DMS53 treated with DMSO at 0.1 percent for 48 hours (cell line): ENCODE measurements at regions not wholly inside any gene's neighbourhood (a gene's known extent, or its start where the extent isn't known, plus 50 kb on each side); places are given as distances from the start of the nearest gene placed in this dataset.
"Not testable (repeated sequence)": the region's sequence is repeated elsewhere in the genome, so short reads cannot be mapped to it uniquely, and the experiment has no call there.

Source experiments
- DNase-seq: peaks from one replicate; lab custom pipeline; 2025; ENCODE audit not compliant: unreplicated experiment; lab: John Stamatoyannopoulos, UW

GRCh38 chr21:20024741-20025140, 973.5 kb upstream of the NCAM2 start:
- DNase-seq: no peak

DNA sequence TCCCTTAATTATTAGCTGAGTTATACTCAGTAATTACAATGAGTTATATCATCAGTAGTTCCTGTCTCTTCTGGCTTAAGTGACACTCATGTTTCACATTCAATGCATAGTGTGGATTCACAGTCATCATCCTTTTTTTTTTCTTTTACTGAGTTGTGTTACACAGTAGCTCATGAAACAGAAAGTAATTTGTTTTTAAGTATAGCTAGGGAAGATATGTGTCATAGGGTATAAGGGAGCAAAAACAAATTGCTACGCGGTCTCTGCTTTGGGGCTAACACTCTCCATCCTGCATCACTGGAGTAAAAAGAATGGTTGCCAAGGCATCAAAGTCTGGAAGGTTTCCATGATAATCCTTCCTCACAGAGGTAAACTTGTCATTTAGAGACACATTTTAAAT, 971.7 kb upstream of the NCAM2 start:
- no peak for DNase-seq

GRCh38 chr21:20030390-20030789, 967.8 kb upstream of the NCAM2 start:
- no peak for DNase-seq

DNA sequence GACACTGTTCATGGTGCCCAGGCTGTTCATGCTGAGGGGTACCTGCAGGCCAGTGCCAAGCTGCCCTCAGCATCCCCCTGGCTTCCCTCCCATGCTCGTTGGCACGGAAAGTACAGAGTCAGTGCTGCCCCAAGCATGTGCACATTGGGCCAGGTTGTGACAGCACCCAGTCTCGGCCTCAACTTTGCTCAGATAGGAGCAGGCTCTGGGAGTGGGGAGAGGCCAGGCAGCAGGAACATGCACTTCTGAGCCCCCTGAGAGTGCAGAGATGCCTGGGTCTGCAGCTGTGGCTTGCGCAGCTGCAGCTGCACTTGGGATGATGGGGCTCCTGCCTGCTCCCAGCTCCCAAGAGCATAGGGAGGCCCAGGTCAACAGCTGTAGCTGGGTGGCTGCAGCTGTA, 966.4 kb upstream of the NCAM2 start:
- no peak for DNase-seq

- DNase-seq: peak; percentile 5
Measured at GRCh38 chr21:20040768-20041167, 957.4 kb upstream of the NCAM2 start.

- no peak for DNase-seq
Measured at GRCh38 chr21:20045197-20045596, 953.0 kb upstream of the NCAM2 start.

- not testable (repeated sequence) for DNase-seq
Measured at GRCh38 chr21:20048130-20048837, 949.9 kb upstream of the NCAM2 start.

DNA sequence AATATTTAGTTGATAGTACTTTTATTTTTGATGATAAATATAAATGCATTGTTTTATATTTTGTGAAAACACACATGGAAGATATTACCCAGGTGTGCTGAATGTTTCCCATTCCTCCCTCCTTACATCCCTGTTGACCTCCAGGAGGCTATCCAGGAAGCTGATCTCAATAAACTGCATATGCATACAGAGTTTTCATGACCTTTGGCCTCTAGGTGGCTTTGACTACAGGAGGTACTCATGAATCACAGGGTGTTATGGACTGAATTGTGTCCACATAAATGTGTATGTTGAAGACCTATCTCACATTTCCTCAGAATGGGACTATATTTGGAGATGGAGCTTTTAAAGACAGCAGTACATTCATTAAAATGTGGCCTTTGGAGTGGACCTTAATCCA, 914.9 kb upstream of the NCAM2 start:
- no peak for DNase-seq

DNA sequence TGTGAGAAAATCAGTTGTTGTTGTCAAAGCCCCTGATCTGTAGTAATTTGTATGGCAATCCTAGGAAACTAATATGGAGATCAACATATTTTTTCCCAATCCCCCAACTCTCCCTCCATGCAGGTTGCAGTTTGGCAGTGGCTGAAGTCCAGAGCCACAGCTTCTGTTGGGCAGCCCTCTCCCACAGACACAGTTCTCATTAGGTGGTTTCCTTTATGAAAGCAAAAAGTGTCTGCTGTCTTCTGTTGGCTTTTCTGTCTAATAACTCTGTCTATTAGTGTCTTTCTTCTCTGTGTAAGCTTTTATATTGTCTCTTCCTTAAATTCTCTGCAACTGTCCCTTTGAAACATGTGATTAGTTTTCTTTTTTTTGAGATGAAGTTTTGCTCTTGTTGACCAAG, 914.3 kb upstream of the NCAM2 start:
- DNase-seq: no peak

DNA sequence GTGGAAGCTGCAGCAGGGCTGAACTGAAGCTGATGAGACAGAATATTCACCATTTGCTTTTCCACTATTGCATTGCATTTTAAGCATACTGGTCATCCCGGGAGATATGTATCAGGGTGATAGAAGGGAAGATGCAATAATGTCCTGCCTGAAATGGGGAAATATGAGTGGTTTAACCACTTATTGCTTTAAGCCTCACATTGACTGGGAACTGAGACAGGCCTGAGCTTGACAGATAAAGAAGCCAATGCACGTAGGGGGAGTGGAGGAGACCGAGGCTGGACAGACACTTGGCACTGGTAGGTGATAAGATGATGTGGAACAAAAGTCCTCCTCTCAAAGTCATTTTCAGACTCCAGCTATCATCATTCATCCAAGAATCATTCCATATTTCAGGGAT, 911.7 kb upstream of the NCAM2 start:
- DNase-seq: no peak

GRCh38 chr21:20106368-20106767, 891.8 kb upstream of the NCAM2 start:
- no peak for DNase-seq

- peak; percentile 1 for DNase-seq
Measured at GRCh38 chr21:20108016-20108415, 890.2 kb upstream of the NCAM2 start.

DNA sequence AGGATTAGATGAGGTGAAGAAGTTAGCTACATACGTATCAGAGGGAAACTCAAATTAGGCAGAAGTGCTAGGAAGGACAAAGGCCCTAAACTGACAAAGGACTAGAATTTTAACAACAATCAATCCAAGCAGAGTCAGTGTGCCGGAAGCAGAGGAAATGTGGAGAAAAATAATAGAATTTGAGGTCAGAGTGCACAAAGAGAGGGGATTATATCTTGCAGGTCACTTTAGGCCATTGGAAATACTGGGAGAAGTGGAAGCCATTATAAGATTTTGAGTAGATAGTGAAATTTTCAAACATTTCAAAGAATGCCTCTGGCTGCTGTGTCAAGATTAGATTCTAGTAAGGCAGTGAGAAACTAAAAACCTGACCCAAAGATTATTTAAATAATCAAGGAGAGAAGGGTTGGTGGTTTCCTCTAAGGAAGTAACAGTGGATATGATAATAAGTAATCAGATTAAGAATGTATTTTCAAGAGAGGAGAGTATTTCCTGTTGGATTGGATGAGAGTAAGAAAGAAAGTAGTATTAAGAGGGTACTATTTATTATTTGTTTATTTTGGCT, 889.2 kb upstream of the NCAM2 start:
- DNase-seq: no peak

- DNase-seq: no peak
Measured at GRCh38 chr21:20110368-20110767, 887.8 kb upstream of the NCAM2 start.

DNA sequence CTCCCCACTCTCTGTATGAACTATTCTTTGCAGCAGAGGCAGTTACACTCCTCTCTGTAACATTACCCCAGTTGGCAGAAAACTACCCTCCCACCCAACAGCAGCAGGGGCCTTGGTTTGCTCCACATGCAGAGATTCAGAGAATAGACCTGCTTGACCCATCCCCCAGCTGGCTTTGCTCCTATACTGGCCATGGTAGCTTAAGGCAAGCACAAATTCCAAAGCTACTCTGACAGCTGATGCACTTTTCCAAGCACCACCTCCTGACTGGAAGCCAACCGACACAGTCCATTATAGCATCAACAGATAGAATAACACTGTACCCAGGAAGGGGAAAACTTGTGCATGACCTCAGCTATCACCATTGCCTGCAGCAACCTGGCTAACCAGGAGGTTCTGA, 846.5 kb upstream of the NCAM2 start:
- DNase-seq: no peak

DNA sequence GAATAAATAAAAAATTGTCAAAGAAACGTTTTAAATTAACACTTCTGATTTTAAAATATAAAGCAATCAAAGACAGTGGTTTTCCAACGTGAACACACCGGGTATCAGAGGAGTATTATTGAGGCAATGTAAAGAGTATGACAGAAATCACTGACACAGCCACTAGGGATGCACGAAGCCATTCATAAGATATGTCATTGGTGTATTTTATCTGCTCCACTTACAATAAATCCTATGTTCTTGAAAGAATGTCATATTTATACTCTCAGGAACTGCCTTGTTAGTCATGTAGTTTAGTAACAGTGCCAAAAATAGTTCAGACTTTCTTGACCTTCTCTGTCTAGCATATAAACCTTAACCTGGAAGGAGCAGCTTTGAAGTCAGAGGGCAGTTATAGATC, 835.0 kb upstream of the NCAM2 start:
- no peak for DNase-seq

- no peak for DNase-seq
Measured at GRCh38 chr21:20167059-20167458, 831.1 kb upstream of the NCAM2 start.

GRCh38 chr21:20169812-20170576, 828.2 kb upstream of the NCAM2 start:
- DNase-seq: no peak

- no peak for DNase-seq
Measured at GRCh38 chr21:20186186-20186585, 812.0 kb upstream of the NCAM2 start.

- no peak for DNase-seq
Measured at GRCh38 chr21:20187028-20187427, 811.2 kb upstream of the NCAM2 start.

DNA sequence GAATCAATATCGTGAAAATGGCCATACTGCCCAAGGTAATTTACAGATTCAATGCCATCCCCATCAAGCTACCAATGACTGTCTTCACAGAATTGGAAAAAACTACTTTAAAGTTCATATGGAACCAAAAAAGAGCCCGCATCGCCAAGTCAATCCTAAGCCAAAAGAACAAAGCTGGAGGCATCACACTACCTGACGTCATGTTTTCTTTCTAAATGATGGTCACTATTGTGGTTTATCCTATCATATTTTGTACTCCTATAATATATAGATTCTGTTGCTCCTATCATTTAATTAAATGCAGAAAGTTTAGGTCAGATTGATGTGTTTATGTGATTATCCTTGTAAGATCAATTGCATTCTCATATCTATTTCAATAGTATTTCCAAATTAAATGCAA, 796.9 kb upstream of the NCAM2 start:
- not testable (repeated sequence) for DNase-seq

- DNase-seq: no peak
Measured at GRCh38 chr21:20207335-20207734, 790.9 kb upstream of the NCAM2 start.
